ENCODE measurements at regions not wholly inside any gene's neighbourhood (a gene's known extent, or its start where the extent isn't known, plus 50 kb on each side); places are given as distances from the start of the nearest gene placed in this dataset.

DNA sequence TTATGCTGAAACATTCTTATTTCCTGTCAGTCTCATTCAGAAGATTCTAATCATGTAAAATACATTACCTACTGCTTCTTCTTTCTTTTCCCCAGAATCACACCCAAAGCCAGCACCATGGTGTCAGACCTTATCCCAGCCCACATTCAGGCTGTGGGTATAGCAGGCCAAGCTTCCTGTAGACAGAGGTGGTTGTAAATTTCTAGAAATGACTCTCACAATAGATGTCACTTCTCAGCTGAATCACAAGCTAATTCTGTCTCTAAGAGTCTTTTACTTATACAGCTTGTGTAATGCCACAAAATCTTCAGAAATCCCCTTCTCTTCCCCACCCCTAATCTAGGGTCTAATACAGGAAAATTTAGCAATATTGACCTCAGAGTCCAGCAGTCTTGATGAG lies 239.6 kb downstream of the PARM1 start:
- TF ChIP-seq EZH2 (IDR thresholded peaks at IDR 0.05) (no peak), EZH2phosphoT487 (IDR thresholded peaks at IDR 0.05) (no peak)
- TF ChIP-seq, protein P1, sequence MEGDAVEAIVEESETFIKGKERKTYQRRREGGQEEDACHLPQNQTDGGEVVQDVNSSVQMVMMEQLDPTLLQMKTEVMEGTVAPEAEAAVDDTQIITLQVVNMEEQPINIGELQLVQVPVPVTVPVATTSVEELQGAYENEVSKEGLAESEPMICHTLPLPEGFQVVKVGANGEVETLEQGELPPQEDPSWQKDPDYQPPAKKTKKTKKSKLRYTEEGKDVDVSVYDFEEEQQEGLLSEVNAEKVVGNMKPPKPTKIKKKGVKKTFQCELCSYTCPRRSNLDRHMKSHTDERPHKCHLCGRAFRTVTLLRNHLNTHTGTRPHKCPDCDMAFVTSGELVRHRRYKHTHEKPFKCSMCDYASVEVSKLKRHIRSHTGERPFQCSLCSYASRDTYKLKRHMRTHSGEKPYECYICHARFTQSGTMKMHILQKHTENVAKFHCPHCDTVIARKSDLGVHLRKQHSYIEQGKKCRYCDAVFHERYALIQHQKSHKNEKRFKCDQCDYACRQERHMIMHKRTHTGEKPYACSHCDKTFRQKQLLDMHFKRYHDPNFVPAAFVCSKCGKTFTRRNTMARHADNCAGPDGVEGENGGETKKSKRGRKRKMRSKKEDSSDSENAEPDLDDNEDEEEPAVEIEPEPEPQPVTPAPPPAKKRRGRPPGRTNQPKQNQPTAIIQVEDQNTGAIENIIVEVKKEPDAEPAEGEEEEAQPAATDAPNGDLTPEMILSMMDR (IDR thresholded peaks at IDR 0.05), result no peak
